ENCODE measurements at regions not wholly inside any gene's neighbourhood (a gene's known extent, or its start where the extent isn't known, plus 50 kb on each side); places are given as distances from the start of the nearest gene placed in this dataset.

DNA sequence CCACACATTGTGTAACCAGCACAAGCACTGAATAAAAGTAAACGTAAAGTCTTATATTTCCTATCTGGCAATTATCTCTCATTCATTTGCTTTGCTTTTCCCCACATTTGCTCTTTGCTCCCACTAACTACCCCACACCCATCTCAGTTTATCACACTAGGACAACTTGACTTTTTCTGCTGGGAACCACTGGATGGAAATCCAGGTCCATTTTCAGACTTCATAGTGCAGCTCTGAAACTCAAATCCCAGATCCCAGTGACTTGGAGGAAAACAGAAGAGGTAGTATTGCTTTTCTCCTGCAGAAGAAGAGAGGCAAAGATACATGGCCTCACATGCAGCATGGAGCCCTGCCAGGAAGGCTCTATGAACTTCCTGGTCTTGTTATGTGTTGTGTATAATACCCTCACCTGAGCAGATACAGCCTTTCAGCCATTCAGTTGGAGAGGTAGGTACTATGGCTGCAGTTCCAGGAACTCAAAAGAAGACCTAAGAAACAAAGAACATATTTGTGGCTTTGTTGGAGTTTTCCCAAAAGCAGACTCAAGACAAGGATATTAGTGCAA lies 90.0 kb upstream of the NIPBL start:
- H3F3A ChIP-seq (ENCODE audit: low read length, unreplicated experiment) = no peaks in the 10 kb centered on the region
- no peaks in the 10 kb centered on the region for H3K9me3 ChIP-seq (ENCODE audit: low read length)
- no peaks in the 10 kb centered on the region for H3K79me2 ChIP-seq (ENCODE audit: low read length)
- H3K36me3 ChIP-seq (ENCODE audit: low read depth, low read length) = no peaks in the 10 kb centered on the region
- DNase-seq = no peak
- no peak overlapping the region for H3K4me2 ChIP-seq (ENCODE audit: low read length)
- ChIA-PET CTCF (interaction anchor here (0.6 kb wide), 2 partner anchors 281 to 342 kb away, joined by 4 to 5 read pairs; no protein-coding TSS in a partner anchor), POLR2A (ENCODE audit: unreplicated experiment) (interaction anchor here (0.6 kb wide), 1 partner anchor 9 kb away, joined by 3 read pairs; no protein-coding TSS in a partner anchor)
- no peaks in the 10 kb centered on the region for H3K9me2 ChIP-seq (replicated peaks; ENCODE audit: low read length)
- no peak overlapping the region for H3K27ac ChIP-seq (ENCODE audit: low read length)
- H4K20me1 ChIP-seq (ENCODE audit: low read length) = no peaks in the 10 kb centered on the region
- H2AFZ ChIP-seq (ENCODE audit: low read length) = no peak overlapping the region
- no peaks in the 10 kb centered on the region for H3K4me1 ChIP-seq (ENCODE audit: insufficient read depth, low read length)
- ATAC-seq = no peak
- H3K27me3 ChIP-seq (ENCODE audit: low read length) = peaks cover 26% of the 10 kb centered on the region; the same call in 1 of the 2 replicates
- intact Hi-C loops (cut with micrococcal nuclease) = no loop called here
- BruUV-seq (replicated peaks) = no TSS peak
- TF ChIP-seq CTCF (conservative IDR thresholded peaks at IDR 0.05; ENCODE audit: low read depth, low read length) = no peak
- no peak for TF ChIP-seq EZH2phosphoT487 (IDR thresholded peaks at IDR 0.05; ENCODE audit: borderline replicate concordance, low read length)
- TF ChIP-seq EZH2 (IDR thresholded peaks at IDR 0.05; ENCODE audit: low read length, unreplicated experiment) = no peak
- H3K4me3 ChIP-seq (ENCODE audit: low read length) = no peak overlapping the region
- no peak overlapping the region for H3K9ac ChIP-seq (ENCODE audit: low read length)

DNA sequence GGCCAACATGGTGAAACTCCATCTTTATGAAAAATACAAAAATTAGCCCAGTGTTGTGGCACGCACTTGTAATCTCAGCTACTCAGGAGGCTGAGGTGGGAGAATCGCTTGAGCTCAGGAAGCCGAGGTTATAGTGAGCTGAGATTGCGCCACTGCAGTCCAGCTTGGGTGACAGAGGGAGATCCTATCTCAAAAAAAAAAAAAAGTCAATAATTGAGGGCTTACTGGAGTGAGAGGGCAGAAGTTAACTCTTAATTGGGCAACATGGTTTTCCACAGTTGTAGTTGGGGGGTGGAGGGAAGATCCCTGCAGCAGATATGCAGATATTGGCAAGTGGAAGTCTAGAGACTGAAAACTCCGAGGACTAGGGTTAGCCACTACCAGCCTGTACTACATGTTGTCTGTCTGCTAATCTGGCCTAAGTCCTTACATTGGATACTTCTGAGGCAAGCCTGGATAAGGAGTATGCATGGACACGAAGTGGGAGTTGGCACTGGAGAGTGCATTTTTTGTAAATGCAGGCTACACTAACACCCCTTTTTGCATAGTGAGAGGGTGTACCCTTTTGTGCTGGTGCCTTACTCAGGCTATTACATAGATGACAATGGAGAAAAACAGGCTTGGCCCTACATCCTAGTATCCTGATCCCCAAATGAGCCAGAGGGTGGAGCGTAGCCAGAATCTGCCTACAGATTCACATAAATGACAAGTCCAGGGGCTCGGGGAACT lies 89.0 kb upstream of the NIPBL start:
- Histone ChIP-seq H3K4me2 (ENCODE audit: low read length) (no peak overlapping the region), H3K36me3 (ENCODE audit: low read depth, low read length) (no peaks in the 10 kb centered on the region), H2AFZ (ENCODE audit: low read length) (no peak overlapping the region), H3K9me3 (ENCODE audit: low read length) (no peaks in the 10 kb centered on the region), H3K9me2 (replicated peaks; ENCODE audit: low read length) (no peaks in the 10 kb centered on the region), H3K4me3 (ENCODE audit: low read length) (no peak overlapping the region), H3K27me3 (ENCODE audit: low read length) (peaks cover 36% of the 10 kb centered on the region), H3F3A (ENCODE audit: low read length, unreplicated experiment) (no peaks in the 10 kb centered on the region), H3K4me1 (ENCODE audit: insufficient read depth, low read length) (no peaks in the 10 kb centered on the region), H3K79me2 (ENCODE audit: low read length) (no peaks in the 10 kb centered on the region), H4K20me1 (ENCODE audit: low read length) (no peaks in the 10 kb centered on the region), H3K27ac (ENCODE audit: low read length) (no peak overlapping the region), H3K9ac (ENCODE audit: low read length) (no peak overlapping the region)
- ATAC-seq (no peak), DNase-seq (no peak)
- POLR2A ChIA-PET (ENCODE audit: unreplicated experiment) = interaction anchor here (0.6 kb wide), 1 partner anchor 10 kb away, joined by 3 read pairs; no protein-coding TSS in a partner anchor
- TF ChIP-seq EZH2 (IDR thresholded peaks at IDR 0.05; ENCODE audit: low read length, unreplicated experiment) = no peak
- no peak for TF ChIP-seq EZH2phosphoT487 (IDR thresholded peaks at IDR 0.05; ENCODE audit: borderline replicate concordance, low read length)
- no peak for TF ChIP-seq CTCF (conservative IDR thresholded peaks at IDR 0.05; ENCODE audit: low read depth, low read length)
- intact Hi-C loops (cut with micrococcal nuclease) = no loop called here
- BruUV-seq (replicated peaks) = no TSS peak
- CTCF ChIA-PET = interaction anchor here (0.6 kb wide), 2 partner anchors 280 to 343 kb away, joined by 4 to 5 read pairs; no protein-coding TSS in a partner anchor

GRCh38 chr5:36790847-36791246 lies 85.7 kb upstream of the NIPBL start:
- no peak overlapping the region for H2AFZ ChIP-seq (ENCODE audit: low read length)
- H3K4me1 ChIP-seq (ENCODE audit: insufficient read depth, low read length) = no peaks in the 10 kb centered on the region
- no peak overlapping the region for H3K27ac ChIP-seq (ENCODE audit: low read length)
- H4K20me1 ChIP-seq (ENCODE audit: low read length) = no peaks in the 10 kb centered on the region
- no peak for TF ChIP-seq EZH2 (IDR thresholded peaks at IDR 0.05; ENCODE audit: low read length, unreplicated experiment)
- no peak for TF ChIP-seq EZH2phosphoT487 (IDR thresholded peaks at IDR 0.05; ENCODE audit: borderline replicate concordance, low read length)
- no peak for TF ChIP-seq CTCF (conservative IDR thresholded peaks at IDR 0.05; ENCODE audit: low read depth, low read length)
- no peak overlapping the region for H3K4me2 ChIP-seq (ENCODE audit: low read length)
- peaks cover 52% of the 10 kb centered on the region for H3K27me3 ChIP-seq (ENCODE audit: low read length)
- POLR2A ChIA-PET (ENCODE audit: unreplicated experiment) = no interaction called here
- no peaks in the 10 kb centered on the region for H3K36me3 ChIP-seq (ENCODE audit: low read depth, low read length)
- CTCF ChIA-PET = no interaction called here
- DNase-seq = no peak
- intact Hi-C loops (cut with micrococcal nuclease) = no loop called here
- H3K9me3 ChIP-seq (ENCODE audit: low read length) = no peaks in the 10 kb centered on the region
- no peaks in the 10 kb centered on the region for H3K9me2 ChIP-seq (replicated peaks; ENCODE audit: low read length)
- H3K79me2 ChIP-seq (ENCODE audit: low read length) = no peaks in the 10 kb centered on the region
- no peak for ATAC-seq
- H3K9ac ChIP-seq (ENCODE audit: low read length) = no peak overlapping the region
- no peak overlapping the region for H3K4me3 ChIP-seq (ENCODE audit: low read length)
- no peaks in the 10 kb centered on the region for H3F3A ChIP-seq (ENCODE audit: low read length, unreplicated experiment)
- BruUV-seq (replicated peaks) = no TSS peak

Data from PC-3 (cell line).